Activated CD4-positive, alpha-beta T cell treated with anti-CD3 and anti-CD28 coated beads for 4 hours (primary cell): ENCODE measurements at regions not wholly inside any gene's neighbourhood (a gene's known extent, or its start where the extent isn't known, plus 50 kb on each side); places are given as distances from the start of the nearest gene placed in this dataset.
"Not testable (repeated sequence)": the region's sequence is repeated elsewhere in the genome, so short reads cannot be mapped to it uniquely, and the experiment has no call there.

Experiments
- DNase-seq, 2 donors: peaks; one replicate each; pipeline ENCODE4 v3.0.0-alpha.2; 2020

- DNase-seq = no peak
These were observed 239.2 kb downstream of the ADGRD1 start for GRCh38 chr12:131192951-131193350.

DNA sequence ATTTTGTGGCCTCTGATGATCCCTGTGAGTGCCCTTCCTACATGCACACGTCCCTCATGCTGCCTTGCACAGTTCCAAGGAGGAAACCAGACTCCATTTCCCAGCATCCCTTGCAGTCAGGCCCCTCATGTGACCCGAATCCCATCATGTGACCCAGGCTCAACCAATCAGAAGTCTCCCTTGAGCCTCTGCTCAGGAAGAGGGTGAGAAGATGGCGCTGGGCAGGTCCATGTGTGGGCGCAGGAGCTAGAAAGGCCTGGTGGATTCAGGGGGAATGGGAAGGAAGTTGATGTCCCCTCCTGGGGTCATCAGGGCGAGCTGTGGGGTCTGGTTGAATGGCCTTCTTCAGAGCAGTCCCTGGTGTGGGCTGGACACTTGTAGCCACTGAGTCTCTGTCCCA is 240.5 kb downstream of the ADGRD1 start:
- no peak for DNase-seq

GRCh38 chr12:131195796-131196195 is 242.1 kb downstream of the ADGRD1 start:
- DNase-seq = no peak

- no peak for DNase-seq
These were observed 242.5 kb downstream of the ADGRD1 start for GRCh38 chr12:131196220-131196619.

DNA sequence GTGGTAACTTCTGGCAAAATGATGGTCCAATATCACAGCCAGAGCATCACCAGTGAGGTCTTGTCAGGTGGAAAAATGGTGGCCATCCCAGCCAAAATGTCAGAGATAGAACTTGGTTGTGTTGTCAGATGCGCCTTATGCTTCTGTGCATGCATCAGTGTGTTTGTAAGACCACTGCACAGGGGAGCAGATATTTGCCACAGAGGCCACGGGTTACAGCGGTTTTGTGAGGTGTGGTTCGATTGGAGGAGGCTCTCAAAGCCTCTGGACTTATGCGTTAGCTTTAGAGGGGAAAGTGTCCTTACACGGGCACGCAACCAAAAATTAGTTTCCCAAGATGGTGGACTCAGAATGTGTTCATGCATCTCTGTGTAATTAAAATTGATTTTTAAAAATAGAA is 243.8 kb downstream of the ADGRD1 start:
- DNase-seq = no peak

- no peak for DNase-seq
These were observed 245.5 kb downstream of the ADGRD1 start for GRCh38 chr12:131199221-131199620.

- not testable (repeated sequence) for DNase-seq
These were observed 248.2 kb downstream of the ADGRD1 start for GRCh38 chr12:131201912-131202311.

DNA sequence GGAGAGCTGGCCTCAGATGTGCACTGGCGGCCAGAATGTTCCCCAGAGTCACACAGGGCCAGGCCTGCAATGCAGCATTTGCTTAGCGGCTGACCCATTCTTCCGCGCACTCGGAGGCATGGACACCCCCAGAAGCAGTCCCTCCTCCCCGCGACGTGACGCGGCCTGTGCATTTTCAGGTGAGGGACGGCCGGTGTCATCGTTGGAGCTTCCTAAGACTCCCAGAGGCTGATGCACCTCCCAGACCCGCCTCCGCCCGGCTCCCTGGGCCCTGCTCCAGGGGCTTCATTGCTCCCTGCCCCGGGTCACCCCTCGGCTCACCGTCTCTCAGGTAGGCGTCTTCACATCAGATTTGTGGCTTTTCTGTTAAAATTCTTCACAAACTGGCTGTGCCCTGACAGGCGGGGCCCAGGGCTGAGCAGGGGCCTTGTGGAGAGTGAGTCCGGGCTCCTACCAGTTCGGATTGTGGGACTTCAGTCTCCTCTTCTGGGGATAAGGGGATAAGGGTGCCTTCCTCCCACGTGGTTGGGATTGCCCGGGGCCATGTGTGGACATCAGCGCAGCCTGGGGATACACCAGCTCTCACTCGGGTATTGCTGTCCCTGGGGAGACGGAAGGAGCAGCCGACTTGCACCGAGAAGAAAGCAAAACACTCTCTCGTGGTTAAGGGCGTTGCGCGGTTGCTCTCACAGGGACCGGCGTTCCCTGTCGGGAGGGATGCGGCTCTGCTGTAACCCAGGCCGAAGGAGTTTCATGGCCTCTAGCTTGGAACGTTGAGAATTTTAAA is 249.1 kb downstream of the ADGRD1 start:
- DNase-seq = no peak

- no peak for DNase-seq
These were observed 250.1 kb downstream of the ADGRD1 start for GRCh38 chr12:131203666-131204415.

- DNase-seq = no peak
These were observed 250.9 kb downstream of the ADGRD1 start for GRCh38 chr12:131204416-131205274.

DNA sequence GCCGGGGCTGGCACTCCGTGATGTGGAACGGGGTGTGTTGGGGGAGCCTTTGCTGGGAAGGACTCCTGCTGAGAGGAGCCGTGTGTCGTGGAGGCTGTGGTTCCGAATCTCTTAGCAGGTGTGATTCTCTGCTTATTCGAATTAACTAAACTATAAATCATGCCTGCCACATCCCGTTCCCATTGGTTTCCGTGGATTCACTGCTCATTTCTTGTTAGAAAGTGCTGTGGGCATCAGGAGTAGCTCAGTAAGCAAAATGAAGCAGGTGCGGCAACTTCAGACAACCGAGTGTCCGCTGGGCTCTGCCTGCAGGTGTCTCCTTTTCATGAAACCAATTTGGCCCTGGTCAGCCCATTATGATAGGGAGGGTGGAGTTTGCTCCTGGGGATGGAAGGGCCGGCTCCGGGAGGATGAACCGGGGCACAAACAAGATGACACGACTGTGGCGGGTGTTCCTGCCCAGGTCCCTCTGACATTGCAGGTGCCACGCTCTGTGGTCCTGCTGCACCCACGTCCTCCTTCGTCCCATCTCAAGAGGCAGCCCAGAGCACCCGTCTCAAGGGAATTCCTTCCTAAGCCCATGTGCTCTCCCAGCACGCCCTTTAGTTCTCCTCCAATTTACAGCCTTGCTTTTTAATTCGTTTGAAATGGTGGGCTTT is 251.7 kb downstream of the ADGRD1 start:
- DNase-seq = not testable (repeated sequence)

GRCh38 chr12:131206630-131207299 is 253.1 kb downstream of the ADGRD1 start:
- DNase-seq = not testable (repeated sequence)

- not testable (repeated sequence) for DNase-seq
These were observed 253.6 kb downstream of the ADGRD1 start for GRCh38 chr12:131207300-131207660.

- DNase-seq = not testable (repeated sequence)
These were observed 254.1 kb downstream of the ADGRD1 start for GRCh38 chr12:131207841-131208240.

GRCh38 chr12:131208425-131208824 is 254.7 kb downstream of the ADGRD1 start:
- no peak for DNase-seq

DNA sequence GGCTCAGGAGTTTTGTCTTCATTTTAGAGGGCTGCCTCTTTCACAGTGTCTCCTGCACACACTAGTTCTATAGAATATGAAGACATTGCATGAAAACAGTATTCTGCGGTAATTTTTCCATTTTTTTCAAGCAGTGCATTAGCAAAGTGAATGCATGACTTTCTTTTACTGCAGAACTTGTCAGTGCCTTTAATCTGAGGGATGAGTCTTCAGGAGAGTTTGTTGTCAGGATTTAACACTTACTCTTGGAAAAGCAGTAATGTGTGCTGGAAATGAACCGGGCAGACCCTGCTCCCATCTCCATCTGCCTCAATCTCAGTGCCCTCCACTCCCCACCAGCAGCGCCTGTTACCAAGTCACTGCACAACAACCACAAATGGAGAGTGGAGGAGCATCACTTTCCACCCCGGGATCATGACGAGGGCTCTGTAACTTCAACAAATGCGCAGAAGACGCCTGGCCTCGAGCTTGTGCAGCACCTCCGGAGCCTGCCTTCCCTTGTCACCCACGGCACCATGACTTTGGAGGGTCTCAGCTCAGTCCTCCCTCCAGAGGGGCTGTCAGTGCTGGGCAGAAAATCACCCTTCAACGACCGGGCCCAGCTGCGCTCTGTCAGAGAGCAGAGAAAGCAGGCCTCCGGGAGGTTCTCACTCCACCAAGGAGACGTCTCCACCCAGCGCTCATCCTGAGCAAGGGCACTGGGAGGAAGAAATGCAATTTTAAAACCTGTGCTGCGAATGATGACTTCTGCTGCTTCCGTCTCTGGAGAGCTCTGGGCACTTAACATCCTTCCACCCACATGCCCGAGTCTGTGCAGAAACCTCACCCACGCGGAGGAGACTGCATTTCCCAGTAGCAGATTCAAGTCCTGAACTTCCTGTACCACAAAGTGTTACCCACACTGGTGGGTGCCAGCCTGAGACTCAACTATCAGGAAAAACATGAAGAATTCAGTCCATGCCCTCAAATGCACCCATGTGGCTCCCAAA is 255.7 kb downstream of the ADGRD1 start:
- no peak for DNase-seq

DNA sequence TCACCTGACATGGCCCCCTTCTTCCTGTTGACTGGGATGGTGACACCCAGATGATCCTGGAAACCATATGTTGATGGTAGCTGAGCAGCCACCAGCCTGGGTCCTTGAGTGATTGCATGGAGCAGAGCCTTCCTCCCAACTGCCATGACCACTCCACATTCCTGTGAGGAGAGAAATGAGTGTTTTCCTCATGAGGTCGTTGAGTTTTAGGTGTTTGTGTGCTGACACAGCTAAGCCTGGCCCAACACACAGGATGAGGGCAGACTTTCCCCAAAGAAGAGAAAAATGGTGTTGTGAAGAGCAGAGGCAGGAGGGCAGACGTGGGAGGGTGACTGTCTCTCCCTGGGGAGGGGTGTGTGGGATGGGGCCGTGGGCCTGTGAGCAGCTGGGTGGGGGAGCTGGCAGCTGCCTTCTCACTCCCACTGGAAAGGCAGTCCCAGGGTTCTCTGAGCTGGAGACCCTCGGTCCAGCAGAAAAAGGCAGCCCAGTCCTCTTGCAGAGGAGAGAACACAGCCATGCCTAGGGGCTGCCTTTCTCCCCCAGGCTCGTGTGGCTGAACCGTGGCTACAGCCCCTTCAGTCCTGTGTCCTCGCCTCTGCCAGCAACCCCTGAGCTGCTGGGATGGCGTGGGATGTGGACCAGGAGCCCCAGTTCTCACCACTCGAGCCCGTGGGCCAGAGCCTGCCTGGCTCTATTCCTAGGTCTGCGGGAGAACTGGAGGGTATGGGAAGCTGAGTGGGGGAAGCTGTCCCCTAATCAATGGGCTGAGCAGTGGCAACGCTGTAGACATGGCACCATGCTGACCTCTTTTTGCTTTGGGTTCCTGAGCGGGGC is 257.0 kb downstream of the ADGRD1 start:
- DNase-seq = no peak

GRCh38 chr12:131211340-131211938 is 257.7 kb downstream of the ADGRD1 start:
- no peak for DNase-seq

GRCh38 chr12:131213896-131214442 is 260.3 kb downstream of the ADGRD1 start:
- DNase-seq = no peak
